MM.1S (cell line): ENCODE measurements at regions not wholly inside any gene's neighbourhood (a gene's known extent, or its start where the extent isn't known, plus 50 kb on each side); places are given as distances from the start of the nearest gene placed in this dataset.

Experiments used
- DNase-seq: peaks from one replicate; pipeline ENCODE4 v3.0.0-alpha.2; 2015
- H2AFZ ChIP-seq: fragments of 300-600 bp; sonication (generic); 2 replicates; pipeline ENCODE4 v1.6.0; 2016; ENCODE audit warnings: antibody characterized with exemption, low read length
- H3F3A ChIP-seq: fragments of 300-600 bp; sonication (generic); 2 replicates; pipeline ENCODE4 v1.6.1; 2016; ENCODE audit warnings: mild to moderate bottlenecking, antibody characterized with exemption, low read length, moderate library complexity, mixed read lengths; ENCODE audit not compliant: insufficient read depth
- H3K27ac ChIP-seq: fragments of 300-600 bp; sonication (generic); 2 replicates; pipeline ENCODE4 v1.5.1; 2016; ENCODE audit warnings: mild to moderate bottlenecking, low read length
- H3K27me3 ChIP-seq: fragments of 300-600 bp; sonication (generic); replicated peaks from 2 replicates; pipeline ENCODE4 v1.6.0; 2016; ENCODE audit warnings: low read length; ENCODE audit not compliant: insufficient read depth
- H3K36me3 ChIP-seq: fragments of 300-600 bp; sonication (generic); replicated peaks from 2 replicates; pipeline ENCODE4 v1.6.1; 2016; ENCODE audit warnings: mild to moderate bottlenecking, low read length, mixed read lengths; ENCODE audit not compliant: insufficient read depth
- H3K4me1 ChIP-seq: fragments of 300-600 bp; sonication (generic); 2 replicates; pipeline ENCODE4 v1.6.1; 2016; ENCODE audit warnings: low read length, mixed read lengths
- H3K4me2 ChIP-seq: fragments of 300-600 bp; sonication (generic); 2 replicates; pipeline ENCODE4 v1.6.0; 2016; ENCODE audit warnings: low read depth, low read length
- H3K4me3 ChIP-seq: fragments of 300-600 bp; sonication (generic); 2 replicates; pipeline ENCODE4 v1.5.1; 2016; ENCODE audit warnings: low read length, mixed read lengths
- H3K79me2 ChIP-seq: fragments of 300-600 bp; sonication (generic); 2 replicates; pipeline ENCODE4 v1.6.1; 2016; ENCODE audit warnings: mixed run types, low read length, mixed read lengths
- H3K9ac ChIP-seq: fragments of 300-600 bp; sonication (generic); 2 replicates; pipeline ENCODE4 v1.6.1; 2016; ENCODE audit warnings: low read length, mixed read lengths
- H3K9me2 ChIP-seq: fragments of 300-600 bp; sonication (generic); replicated peaks from 2 replicates; pipeline ENCODE4 v1.6.1; 2016; ENCODE audit warnings: mild to moderate bottlenecking, low read length, mixed read lengths; ENCODE audit not compliant: insufficient read depth
- H3K9me3 ChIP-seq: fragments of 300-600 bp; sonication (generic); replicated peaks from 2 replicates; pipeline ENCODE4 v1.6.1; 2016; ENCODE audit warnings: mild to moderate bottlenecking, low read length, mixed read lengths; ENCODE audit not compliant: insufficient read depth
- H4K20me1 ChIP-seq: fragments of 300-600 bp; sonication (generic); 2 replicates; pipeline ENCODE4 v1.6.1; 2016; ENCODE audit warnings: mild to moderate bottlenecking, low read length, moderate library complexity, mixed read lengths; ENCODE audit not compliant: insufficient read depth
- EZH2 ChIP-seq: fragments of 300-600 bp; sonication (generic); optimal IDR thresholded peaks from 2 replicates; pipeline ENCODE3; 2017; ENCODE audit warnings: low read depth, mild to moderate bottlenecking, antibody characterized with exemption, low read length, mixed read lengths
- EZH2phosphoT487 ChIP-seq: fragments of 300-600 bp; sonication (generic); IDR thresholded peaks from 2 replicates; pipeline ENCODE4 v1.6.1; 2018; ENCODE audit warnings: antibody characterized with exemption, low read length
- TF ChIP-seq, protein P1 (sequence below): fragments of 300-600 bp; sonication (generic); IDR thresholded peaks from 2 replicates; pipeline ENCODE4 v1.5.1; 2016; ENCODE audit warnings: antibody characterized with exemption, low read length, mixed read lengths

DNA sequence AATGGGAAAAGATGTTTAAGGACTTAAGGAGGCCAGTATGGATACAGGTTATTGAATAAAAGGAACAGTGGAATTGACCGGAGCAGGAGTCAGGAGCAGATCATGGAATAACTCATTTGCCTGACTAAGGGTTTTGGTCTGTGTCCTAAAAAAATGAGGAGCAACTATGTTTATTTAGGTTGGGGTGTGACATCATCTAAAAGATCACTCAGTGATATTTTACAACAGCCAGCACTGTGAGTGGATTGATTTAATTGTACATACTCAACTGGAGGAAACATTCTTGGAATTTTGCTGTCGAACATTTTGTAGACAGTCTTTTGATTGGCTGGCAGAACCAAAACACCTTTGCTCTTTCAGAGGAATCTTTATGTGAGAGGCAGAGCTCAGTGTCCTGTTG is 348.6 kb upstream of the CDIN1 start:
- no peaks in the 10 kb centered on the region for H3K79me2 ChIP-seq
- H3K9me2 ChIP-seq: no peaks in the 10 kb centered on the region
- H4K20me1 ChIP-seq: no peaks in the 10 kb centered on the region
- no peaks in the 10 kb centered on the region for H3F3A ChIP-seq
- H3K4me1 ChIP-seq: no peaks in the 10 kb centered on the region
- H3K36me3 ChIP-seq: no peaks in the 10 kb centered on the region
- TF ChIP-seq EZH2phosphoT487: no peak
- TF ChIP-seq EZH2: no peak
- TF ChIP-seq, protein P1, sequence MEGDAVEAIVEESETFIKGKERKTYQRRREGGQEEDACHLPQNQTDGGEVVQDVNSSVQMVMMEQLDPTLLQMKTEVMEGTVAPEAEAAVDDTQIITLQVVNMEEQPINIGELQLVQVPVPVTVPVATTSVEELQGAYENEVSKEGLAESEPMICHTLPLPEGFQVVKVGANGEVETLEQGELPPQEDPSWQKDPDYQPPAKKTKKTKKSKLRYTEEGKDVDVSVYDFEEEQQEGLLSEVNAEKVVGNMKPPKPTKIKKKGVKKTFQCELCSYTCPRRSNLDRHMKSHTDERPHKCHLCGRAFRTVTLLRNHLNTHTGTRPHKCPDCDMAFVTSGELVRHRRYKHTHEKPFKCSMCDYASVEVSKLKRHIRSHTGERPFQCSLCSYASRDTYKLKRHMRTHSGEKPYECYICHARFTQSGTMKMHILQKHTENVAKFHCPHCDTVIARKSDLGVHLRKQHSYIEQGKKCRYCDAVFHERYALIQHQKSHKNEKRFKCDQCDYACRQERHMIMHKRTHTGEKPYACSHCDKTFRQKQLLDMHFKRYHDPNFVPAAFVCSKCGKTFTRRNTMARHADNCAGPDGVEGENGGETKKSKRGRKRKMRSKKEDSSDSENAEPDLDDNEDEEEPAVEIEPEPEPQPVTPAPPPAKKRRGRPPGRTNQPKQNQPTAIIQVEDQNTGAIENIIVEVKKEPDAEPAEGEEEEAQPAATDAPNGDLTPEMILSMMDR: no peak
- DNase-seq: no peak
- no peak overlapping the region for H3K4me2 ChIP-seq
- no peaks in the 10 kb centered on the region for H3K9me3 ChIP-seq
- H3K27ac ChIP-seq: no peak overlapping the region
- H3K9ac ChIP-seq: no peak overlapping the region
- H3K27me3 ChIP-seq: no peaks in the 10 kb centered on the region
- H2AFZ ChIP-seq: no peak overlapping the region
- no peak overlapping the region for H3K4me3 ChIP-seq

DNA sequence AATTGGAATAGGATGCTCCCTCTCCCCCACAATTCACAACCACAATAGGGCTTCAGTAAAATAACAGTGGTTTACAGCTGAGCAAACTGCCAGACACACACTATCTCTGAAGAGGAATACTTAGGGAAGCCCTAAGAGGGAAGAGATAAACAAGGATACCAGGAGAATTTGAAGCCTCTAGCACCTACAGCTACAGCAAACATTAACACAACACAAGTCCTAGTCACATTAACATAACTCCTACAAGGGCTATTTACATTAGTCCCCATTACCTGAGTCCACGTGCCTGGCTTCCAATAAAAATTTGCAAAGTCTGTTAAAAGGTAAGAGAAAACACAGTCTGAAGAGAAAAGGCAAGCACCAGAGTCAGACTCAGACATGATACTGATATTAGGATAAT is 346.9 kb upstream of the CDIN1 start:
- no peaks in the 10 kb centered on the region for H3K27me3 ChIP-seq
- no peaks in the 10 kb centered on the region for H3K9me3 ChIP-seq
- TF ChIP-seq, protein P1: no peak
- no peak for TF ChIP-seq EZH2phosphoT487
- TF ChIP-seq EZH2: no peak
- H3F3A ChIP-seq: no peaks in the 10 kb centered on the region
- H3K9me2 ChIP-seq: no peaks in the 10 kb centered on the region
- no peak overlapping the region for H3K9ac ChIP-seq
- no peak overlapping the region for H3K4me3 ChIP-seq
- no peaks in the 10 kb centered on the region for H3K36me3 ChIP-seq
- H2AFZ ChIP-seq: no peak overlapping the region
- H3K4me2 ChIP-seq: no peak overlapping the region
- no peak overlapping the region for H3K27ac ChIP-seq
- H3K79me2 ChIP-seq: no peaks in the 10 kb centered on the region
- H3K4me1 ChIP-seq: no peaks in the 10 kb centered on the region
- H4K20me1 ChIP-seq: no peaks in the 10 kb centered on the region
- no peak for DNase-seq

DNA sequence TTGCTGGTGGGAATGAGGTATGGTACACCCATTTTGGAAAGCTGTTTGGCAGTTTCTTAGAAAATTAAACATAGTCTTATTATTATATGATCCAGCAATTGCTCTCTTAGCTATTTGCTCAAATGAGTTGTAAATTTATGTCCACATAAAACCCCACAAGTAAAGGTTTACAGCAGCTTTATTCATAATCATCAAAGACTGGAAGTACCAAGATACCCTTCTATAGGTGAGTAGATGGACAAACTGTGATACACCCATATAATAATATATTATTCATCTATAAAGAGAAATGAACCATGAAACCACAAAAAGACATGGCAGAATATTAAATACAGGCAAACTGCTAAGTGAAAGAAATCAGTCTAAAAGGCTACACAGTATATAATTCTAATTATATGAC is 344.7 kb upstream of the CDIN1 start:
- H3K36me3 ChIP-seq: no peaks in the 10 kb centered on the region
- no peaks in the 10 kb centered on the region for H3K27me3 ChIP-seq
- H3K9me3 ChIP-seq: no peaks in the 10 kb centered on the region
- H3K4me1 ChIP-seq: no peaks in the 10 kb centered on the region
- H3K4me3 ChIP-seq: no peak overlapping the region
- DNase-seq: no peak
- H3K9me2 ChIP-seq: no peaks in the 10 kb centered on the region
- no peaks in the 10 kb centered on the region for H3F3A ChIP-seq
- H3K4me2 ChIP-seq: no peak overlapping the region
- H3K79me2 ChIP-seq: no peaks in the 10 kb centered on the region
- no peak overlapping the region for H3K27ac ChIP-seq
- no peaks in the 10 kb centered on the region for H4K20me1 ChIP-seq
- H2AFZ ChIP-seq: no peak overlapping the region
- TF ChIP-seq, protein P1: no peak
- no peak for TF ChIP-seq EZH2
- TF ChIP-seq EZH2phosphoT487: no peak
- no peak overlapping the region for H3K9ac ChIP-seq
